Mucosa of rectum (tissue), 2 donors: ENCODE measurements at regions not wholly inside any gene's neighbourhood (a gene's known extent, or its start where the extent isn't known, plus 50 kb on each side); places are given as distances from the start of the nearest gene placed in this dataset.

Experiments used
- H3K27ac ChIP-seq, 2 donors: one replicate each; pipeline ENCODE4 v1.7.0; 2013; ENCODE audit warnings: inconsistent platforms in 2 of 2, low read depth in 2 of 2, low read length in 2 of 2
- H3K27me3 ChIP-seq, 2 donors: one replicate each; pipeline ENCODE4 v1.7.0; 2013; ENCODE audit warnings: low read length in 2 of 2; ENCODE audit not compliant: control insufficient read depth in 2 of 2, insufficient read depth in 2 of 2
- H3K36me3 ChIP-seq, 2 donors: one replicate each; pipeline ENCODE4 v1.7.0; 2013; ENCODE audit warnings: low read length in 2 of 2; ENCODE audit not compliant: control insufficient read depth in 2 of 2, insufficient read depth in 2 of 2
- H3K4me1 ChIP-seq, 2 donors: one replicate each; pipeline ENCODE4 v1.7.0; 2013; ENCODE audit warnings: low read length in 2 of 2, mild to moderate bottlenecking in 1 of 2; ENCODE audit not compliant: control insufficient read depth in 2 of 2, insufficient read depth in 2 of 2
- H3K4me3 ChIP-seq, 2 donors: one replicate each; pipeline ENCODE4 v1.7.0; 2013; ENCODE audit warnings: low read length in 2 of 2
- H3K9ac ChIP-seq, 2 donors: one replicate each; pipeline ENCODE4 v1.7.0; 2013; ENCODE audit warnings: low read length in 2 of 2, low read depth in 1 of 2, mild to moderate bottlenecking in 1 of 2
- H3K9me3 ChIP-seq, 2 donors: one replicate each; pipeline ENCODE4 v1.7.0; 2013; ENCODE audit warnings: low read length in 2 of 2; ENCODE audit not compliant: control insufficient read depth in 2 of 2
- donor health status: healthy.
- donor health status: Normal muscosa, but diverticular disease.

DNA sequence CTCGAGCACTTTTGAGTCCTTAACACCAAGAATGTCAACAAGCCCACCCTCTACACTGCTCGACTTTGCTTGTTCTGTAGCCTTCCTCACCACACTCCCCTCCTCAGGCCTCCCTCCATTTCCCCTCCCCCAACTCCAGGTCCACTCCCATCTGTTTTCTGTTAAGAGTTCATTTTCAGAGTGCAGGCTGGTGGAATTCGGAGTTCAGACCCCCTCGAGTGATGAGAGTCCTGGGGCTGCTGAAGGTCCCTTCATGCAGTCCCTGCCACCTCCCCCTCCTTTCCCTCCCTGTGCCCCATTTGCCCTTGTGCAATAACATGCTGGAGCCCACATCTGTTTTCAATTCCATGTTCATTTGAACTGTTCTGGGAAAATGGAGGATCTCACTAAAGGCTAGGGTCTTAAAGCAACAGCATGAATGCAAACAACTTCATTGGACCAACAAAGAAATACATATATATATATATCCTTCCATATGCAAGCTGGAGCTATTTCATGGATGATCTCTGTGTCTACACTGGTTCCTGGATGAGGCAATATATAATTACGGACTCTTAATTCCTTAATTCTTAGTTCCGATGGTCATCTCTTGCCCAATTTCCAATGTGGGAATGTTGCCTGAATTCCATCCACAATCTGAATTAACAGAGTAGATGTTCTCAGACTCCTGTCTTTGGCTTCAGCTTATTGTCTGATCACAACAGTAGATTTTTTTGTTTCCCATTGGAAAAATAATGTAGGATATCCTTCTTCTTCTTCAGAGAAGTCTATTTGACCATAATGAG is 340.4 kb downstream of the ETS1 start:
- no peaks in the 10 kb centered on the region for H3K9me3 ChIP-seq
- no peaks in the 10 kb centered on the region for H3K36me3 ChIP-seq
- H3K27me3 ChIP-seq, result no peaks in the 10 kb centered on the region
- no peaks in the 10 kb centered on the region for H3K4me1 ChIP-seq
- H3K4me3 ChIP-seq, result no peak overlapping the region
- H3K9ac ChIP-seq, result no peak overlapping the region
- no peak overlapping the region for H3K27ac ChIP-seq

DNA sequence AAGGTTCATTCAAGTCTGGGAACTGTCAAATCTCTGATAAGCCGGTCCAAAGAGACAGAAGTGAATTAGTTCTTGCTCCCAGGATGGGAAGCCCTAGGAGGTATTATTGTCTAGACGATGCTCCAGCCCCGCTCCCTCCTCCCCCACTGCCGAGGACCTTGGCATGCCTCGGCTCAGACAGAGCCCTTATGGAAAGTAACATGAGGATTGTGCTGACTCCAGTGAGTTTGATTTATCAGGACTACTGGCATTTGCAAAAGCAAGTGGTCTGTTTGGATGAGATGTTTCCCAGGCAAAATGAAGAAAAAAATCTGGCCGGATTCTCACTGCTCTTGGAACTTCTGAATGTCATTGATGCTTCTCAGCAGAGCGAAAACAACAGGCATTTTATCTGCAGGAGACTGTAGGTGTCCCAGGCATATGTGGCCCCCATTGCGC is 341.0 kb downstream of the ETS1 start:
- Histone ChIP-seq H3K9me3 (no peaks in the 10 kb centered on the region), H3K4me3 (no peak overlapping the region), H3K36me3 (no peaks in the 10 kb centered on the region), H3K4me1 (no peaks in the 10 kb centered on the region), H3K27ac (no peak overlapping the region), H3K27me3 (no peaks in the 10 kb centered on the region), H3K9ac (no peak overlapping the region)

DNA sequence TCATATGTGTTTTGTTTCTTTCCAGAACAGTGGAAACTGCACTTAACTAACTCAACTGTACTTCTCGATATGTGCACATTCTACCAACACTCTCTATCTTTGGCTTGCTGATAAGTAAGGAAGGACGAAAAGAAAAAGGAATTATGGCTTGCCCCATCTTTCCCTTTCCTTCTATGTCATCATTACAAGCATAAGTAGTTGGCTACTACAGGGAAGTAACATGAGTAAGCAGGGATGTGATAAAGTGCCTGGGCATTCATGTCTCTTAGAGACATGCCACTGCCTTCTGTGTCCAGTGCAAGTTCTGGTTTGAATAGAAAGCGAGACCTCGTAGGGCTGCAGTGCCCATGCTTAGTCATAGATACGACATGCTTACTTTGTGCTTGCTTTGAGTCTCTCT is 342.5 kb downstream of the ETS1 start:
- H3K9me3 ChIP-seq, result no peaks in the 10 kb centered on the region
- H3K4me1 ChIP-seq, result no peaks in the 10 kb centered on the region
- H3K9ac ChIP-seq, result no peak overlapping the region
- H3K27me3 ChIP-seq, result no peaks in the 10 kb centered on the region
- H3K27ac ChIP-seq, result no peak overlapping the region
- H3K4me3 ChIP-seq, result no peak overlapping the region
- no peaks in the 10 kb centered on the region for H3K36me3 ChIP-seq

DNA sequence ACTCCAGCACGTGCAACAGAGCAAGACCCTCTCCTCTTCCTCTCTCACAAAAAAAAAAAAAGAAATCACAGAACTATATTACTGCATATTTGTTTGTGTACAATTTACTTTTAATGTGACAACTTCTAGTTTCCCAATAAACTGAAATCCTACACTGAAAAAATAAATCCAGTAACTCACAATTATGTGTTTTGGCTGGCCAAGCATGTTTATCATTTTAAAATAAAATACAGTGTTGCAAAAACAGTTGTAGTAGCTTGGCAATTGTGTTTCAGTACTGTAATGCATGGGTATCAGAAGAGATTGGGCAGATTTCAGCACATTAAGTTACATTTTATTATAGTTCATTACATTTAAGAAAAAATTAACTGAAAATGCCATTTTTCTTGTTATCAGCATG is 344.9 kb downstream of the ETS1 start:
- Histone ChIP-seq H3K4me1 (no peaks in the 10 kb centered on the region), H3K9me3 (no peaks in the 10 kb centered on the region), H3K36me3 (no peaks in the 10 kb centered on the region), H3K27ac (no peak overlapping the region), H3K27me3 (no peaks in the 10 kb centered on the region), H3K9ac (no peak overlapping the region), H3K4me3 (no peak overlapping the region)

DNA sequence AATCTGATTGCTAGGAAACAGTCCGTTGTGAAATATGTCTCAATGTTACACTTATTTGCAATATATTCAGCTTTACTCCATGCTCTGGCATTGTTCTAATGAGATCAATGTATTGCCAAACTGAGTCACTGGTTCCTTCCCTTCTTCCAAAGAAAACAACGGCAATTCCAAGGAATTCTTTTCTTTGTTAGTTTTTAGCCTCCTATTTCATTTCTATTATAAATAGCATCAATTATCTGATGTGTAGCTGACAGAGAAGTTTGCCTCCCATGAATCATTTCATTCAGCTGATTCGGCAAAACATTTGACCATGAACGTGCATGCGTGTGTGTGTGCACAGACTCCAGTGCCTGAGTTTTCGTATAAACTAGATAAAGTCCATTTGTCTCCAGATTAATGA is 346.8 kb downstream of the ETS1 start:
- Histone ChIP-seq H3K27me3 (no peaks in the 10 kb centered on the region), H3K9ac (no peak overlapping the region), H3K9me3 (no peaks in the 10 kb centered on the region), H3K4me3 (no peak overlapping the region), H3K4me1 (no peaks in the 10 kb centered on the region), H3K36me3 (no peaks in the 10 kb centered on the region), H3K27ac (no peak overlapping the region)

DNA sequence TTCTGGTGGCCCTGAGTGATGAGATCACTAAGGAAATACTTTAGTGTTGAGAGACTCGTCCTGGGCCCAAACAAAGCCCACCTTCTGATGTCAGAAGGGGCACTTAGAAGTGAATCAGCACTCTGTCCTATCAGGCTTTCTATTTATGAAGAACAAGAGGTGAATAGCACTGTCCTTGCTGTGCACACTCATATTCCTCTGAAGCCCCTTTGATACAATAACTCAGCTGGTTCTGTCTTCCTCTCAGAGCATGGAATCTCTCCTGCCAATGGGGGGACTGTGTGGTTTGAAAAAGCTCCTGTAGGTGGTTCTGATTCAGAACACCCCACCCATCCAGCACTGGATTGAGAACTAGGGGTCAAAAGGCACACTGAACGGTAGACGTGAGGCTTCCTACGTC is 348.1 kb downstream of the ETS1 start:
- H3K4me1 ChIP-seq, result no peaks in the 10 kb centered on the region
- no peaks in the 10 kb centered on the region for H3K36me3 ChIP-seq
- no peak overlapping the region for H3K27ac ChIP-seq
- H3K27me3 ChIP-seq, result no peaks in the 10 kb centered on the region
- H3K9ac ChIP-seq, result no peak overlapping the region
- H3K9me3 ChIP-seq, result no peaks in the 10 kb centered on the region
- H3K4me3 ChIP-seq, result no peak overlapping the region

DNA sequence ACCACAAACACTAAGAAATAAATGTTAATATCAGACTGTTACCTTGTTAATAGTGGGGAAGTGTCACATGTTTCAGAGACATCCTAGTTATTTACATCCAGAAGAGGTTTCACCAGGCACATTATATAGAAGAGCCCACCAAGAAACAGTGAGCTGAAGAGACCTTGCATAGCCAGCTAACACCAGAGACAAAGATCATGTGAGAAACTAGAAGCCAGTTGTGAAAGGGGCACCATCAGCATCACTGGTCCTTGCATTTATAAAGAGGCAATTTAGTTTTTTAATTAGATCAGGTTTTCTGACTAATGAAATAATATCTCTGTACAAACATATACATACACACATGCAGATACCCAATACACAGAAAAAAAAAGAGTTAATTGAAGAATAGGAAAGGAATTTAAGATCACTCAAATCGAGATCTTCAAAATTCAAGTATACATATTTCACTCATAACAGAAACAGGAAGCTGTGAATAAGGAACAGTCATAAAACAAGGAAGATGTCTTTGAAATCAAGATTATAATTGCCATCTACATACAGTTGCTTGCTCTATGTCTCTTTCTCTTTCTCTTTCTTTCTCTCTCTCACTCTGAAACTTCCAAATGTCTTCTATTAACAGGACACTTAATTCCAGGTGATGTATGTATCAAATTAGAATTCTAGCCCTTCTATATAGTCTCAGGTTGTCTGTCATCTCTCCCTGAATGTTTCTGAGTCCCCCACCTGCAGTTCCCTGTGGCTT is 348.7 kb downstream of the ETS1 start:
- no peak overlapping the region for H3K9ac ChIP-seq
- no peak overlapping the region for H3K27ac ChIP-seq

DNA sequence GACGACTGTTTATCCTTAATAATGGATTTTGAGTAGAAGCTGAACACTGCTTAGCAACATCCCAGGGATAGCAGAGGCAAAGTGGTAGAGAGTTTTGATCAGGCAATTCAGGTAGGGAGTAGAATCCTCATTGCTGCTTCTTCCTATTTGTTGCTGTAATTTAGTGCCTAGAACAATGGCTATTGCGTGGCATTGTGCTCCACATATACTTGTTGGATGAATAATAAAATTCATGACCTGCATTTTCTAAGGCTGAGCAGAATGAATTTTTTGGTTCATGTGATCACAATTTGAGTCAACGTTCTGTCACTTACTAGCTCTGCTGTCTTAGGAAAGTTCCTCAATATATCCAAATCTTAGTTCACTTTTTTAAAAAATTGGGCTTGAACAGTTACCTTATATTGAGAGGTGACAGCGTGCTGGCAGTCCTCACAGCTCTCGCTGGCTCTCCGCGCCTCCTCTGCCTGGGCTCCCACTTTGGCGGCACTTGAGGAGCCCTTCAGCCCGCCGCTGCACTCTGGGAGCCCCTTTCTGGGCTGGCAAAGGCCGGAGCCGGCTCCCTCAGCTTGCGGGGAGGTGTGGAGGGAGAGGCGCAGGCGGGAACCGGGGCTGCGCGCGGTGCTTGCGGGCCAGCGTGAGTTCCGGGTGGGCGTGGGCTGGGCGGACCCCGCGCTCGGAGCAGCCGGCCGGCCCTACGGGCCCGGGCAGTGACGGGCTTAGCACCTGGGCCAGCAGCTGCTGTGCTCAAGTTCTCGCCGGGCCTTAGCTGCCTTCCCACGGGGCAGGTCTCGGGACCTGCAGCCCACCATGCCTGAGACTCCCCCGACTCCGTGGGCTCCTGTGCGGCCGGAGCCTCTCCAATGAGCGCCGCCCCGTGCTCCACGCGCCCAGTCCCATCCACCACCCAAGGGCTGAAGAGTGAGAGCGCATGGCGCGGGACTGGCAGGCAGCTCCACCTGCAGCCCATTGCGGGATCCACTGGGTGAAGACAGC is 350.6 kb downstream of the ETS1 start:
- H3K4me3 ChIP-seq, result no peak overlapping the region
- H3K27ac ChIP-seq, result no peak overlapping the region

More for the DNA sequence above, 348.7 kb downstream of the ETS1 start:
- no peaks in the 10 kb centered on the region for H3K9me3 ChIP-seq
- H3K4me1 ChIP-seq, result no peaks in the 10 kb centered on the region
- no peak overlapping the region for H3K4me3 ChIP-seq
- no peaks in the 10 kb centered on the region for H3K36me3 ChIP-seq
- H3K27me3 ChIP-seq, result no peaks in the 10 kb centered on the region

DNA sequence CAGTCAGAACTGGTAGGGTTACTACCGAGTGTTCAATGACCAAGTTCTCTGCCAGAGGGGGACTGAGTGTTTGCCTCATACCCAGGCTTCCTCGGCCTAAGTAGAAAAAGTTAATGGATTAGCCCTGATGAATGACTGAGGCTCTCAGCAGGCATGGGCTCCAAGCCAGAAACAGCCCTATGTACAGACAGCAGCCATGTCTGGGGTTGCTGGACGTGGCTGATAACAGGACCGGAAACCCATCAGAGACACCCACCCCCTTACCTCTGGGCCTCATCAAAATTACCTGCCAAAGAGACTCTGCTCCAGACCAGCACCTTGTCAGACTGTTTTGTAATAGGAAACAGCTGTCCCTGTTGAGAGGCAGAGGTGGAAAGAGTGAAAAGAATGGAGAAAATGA is 351.4 kb downstream of the ETS1 start:
- no peaks in the 10 kb centered on the region for H3K4me1 ChIP-seq
- H3K4me3 ChIP-seq, result no peak overlapping the region
- no peak overlapping the region for H3K27ac ChIP-seq

More for the DNA sequence above, 350.6 kb downstream of the ETS1 start:
- Histone ChIP-seq H3K27me3 (no peaks in the 10 kb centered on the region), H3K36me3 (no peaks in the 10 kb centered on the region), H3K9me3 (no peaks in the 10 kb centered on the region), H3K9ac (no peak overlapping the region), H3K4me1 (no peaks in the 10 kb centered on the region)

More for the DNA sequence above, 351.4 kb downstream of the ETS1 start:
- Histone ChIP-seq H3K27me3 (no peaks in the 10 kb centered on the region), H3K9me3 (no peaks in the 10 kb centered on the region), H3K36me3 (no peaks in the 10 kb centered on the region), H3K9ac (no peak overlapping the region)
